ENCODE measurements at regions not wholly inside any gene's neighbourhood (a gene's known extent, or its start where the extent isn't known, plus 50 kb on each side); places are given as distances from the start of the nearest gene placed in this dataset.

DNA sequence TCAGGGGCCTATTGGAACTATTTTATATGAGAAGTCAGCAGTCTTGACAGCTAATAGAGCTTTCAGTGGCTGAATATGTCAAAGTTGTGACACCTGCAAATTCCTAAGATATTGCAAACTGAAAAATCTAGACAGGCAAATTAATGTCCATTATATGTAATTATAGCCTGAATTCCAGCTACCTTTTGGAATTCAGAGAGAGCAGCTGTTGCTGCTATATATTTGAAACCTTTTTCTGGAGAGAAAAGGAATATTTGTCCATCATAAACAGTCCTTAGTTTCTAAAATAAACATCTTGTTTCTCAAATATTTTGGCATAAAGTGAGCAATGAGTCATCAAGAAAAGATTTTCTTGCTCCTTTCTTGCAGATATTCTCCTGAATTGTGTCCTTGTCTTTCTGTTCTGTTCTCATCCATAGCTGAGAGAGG, 408.9 kb upstream of the SEMA3D start:
- peaks cover 0 to 4% (median 0%) of the 10 kb centered on the region in 7 donors for H3K9me3 Mint-ChIP-seq
- no peak overlapping the region for H3K4me3 Mint-ChIP-seq
- DNase-seq = no peak
- H3K36me3 ChIP-seq (replicated peaks in 1 of 2; ENCODE audit: control insufficient read depth in 1 of 2, insufficient read depth in 2 of 2, low read length in 2 of 2) = no peaks in the 10 kb centered on the region
- no peak overlapping the region for H3K4me2 ChIP-seq (replicated peaks; ENCODE audit: extremely low read depth, low read length, poor library complexity, severe bottlenecking)
- intact Hi-C loops (cut with micrococcal nuclease) = no loop called here
- no peaks in the 10 kb centered on the region for H3K36me3 Mint-ChIP-seq
- no peaks in the 10 kb centered on the region for H3K79me2 ChIP-seq (ENCODE audit: insufficient read depth, low read length)
- no peak overlapping the region for H3K9ac ChIP-seq (ENCODE audit: insufficient read depth, low read length, poor library complexity, severe bottlenecking)
- H3K4me1 Mint-ChIP-seq = no peaks in the 10 kb centered on the region
- no peak overlapping the region for H2AFZ ChIP-seq (ENCODE audit: insufficient read depth, low read depth, low read length, poor library complexity, severe bottlenecking)
- TF ChIP-seq, protein P1, sequence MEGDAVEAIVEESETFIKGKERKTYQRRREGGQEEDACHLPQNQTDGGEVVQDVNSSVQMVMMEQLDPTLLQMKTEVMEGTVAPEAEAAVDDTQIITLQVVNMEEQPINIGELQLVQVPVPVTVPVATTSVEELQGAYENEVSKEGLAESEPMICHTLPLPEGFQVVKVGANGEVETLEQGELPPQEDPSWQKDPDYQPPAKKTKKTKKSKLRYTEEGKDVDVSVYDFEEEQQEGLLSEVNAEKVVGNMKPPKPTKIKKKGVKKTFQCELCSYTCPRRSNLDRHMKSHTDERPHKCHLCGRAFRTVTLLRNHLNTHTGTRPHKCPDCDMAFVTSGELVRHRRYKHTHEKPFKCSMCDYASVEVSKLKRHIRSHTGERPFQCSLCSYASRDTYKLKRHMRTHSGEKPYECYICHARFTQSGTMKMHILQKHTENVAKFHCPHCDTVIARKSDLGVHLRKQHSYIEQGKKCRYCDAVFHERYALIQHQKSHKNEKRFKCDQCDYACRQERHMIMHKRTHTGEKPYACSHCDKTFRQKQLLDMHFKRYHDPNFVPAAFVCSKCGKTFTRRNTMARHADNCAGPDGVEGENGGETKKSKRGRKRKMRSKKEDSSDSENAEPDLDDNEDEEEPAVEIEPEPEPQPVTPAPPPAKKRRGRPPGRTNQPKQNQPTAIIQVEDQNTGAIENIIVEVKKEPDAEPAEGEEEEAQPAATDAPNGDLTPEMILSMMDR (IDR thresholded peaks at IDR 0.05) = no peak
- no peak overlapping the region for H3K27ac Mint-ChIP-seq
- no peaks in the 10 kb centered on the region for H3K27me3 ChIP-seq (ENCODE audit: control insufficient read depth in 2 of 2, insufficient read depth in 2 of 2, low read length in 2 of 2)
- no peaks in the 10 kb centered on the region for H3K9me3 ChIP-seq (replicated peaks in 1 of 2; ENCODE audit: control insufficient read depth in 1 of 2, insufficient read depth in 1 of 2, low read length in 2 of 2)
- H3K27ac ChIP-seq (ENCODE audit: low read depth in 1 of 2, low read length in 2 of 2) = no peak overlapping the region
- H3K4me3 ChIP-seq (replicated peaks in 1 of 3; ENCODE audit: low read depth in 2 of 3, low read length in 3 of 3) = no peak overlapping the region
- H3K4me1 ChIP-seq (ENCODE audit: control insufficient read depth in 1 of 2, insufficient read depth in 2 of 2, low read length in 2 of 2) = no peaks in the 10 kb centered on the region
- no peaks in the 10 kb centered on the region for H3K27me3 Mint-ChIP-seq (ENCODE audit: low read depth in 3 of 3)
- H4K20me1 ChIP-seq (ENCODE audit: insufficient read depth, low read length) = no peaks in the 10 kb centered on the region

DNA sequence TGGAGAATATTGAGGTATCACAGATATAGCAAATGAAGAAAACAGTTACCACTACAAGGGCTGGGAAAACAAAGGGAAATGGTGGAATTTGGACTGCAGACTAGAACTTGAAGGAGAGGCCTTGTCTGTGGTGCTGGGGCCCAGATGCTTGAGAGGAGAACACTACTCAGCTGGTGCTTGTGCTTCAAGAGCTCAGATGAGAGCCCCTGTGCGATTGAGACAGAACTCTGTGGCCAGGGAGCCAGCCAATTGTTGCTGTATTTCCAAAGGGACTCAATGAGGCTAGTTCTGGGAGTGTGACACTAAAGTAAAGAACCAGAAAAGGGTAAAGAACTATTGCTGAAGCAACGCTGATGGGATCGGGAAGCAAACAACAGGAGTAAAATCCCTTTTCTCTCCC, 406.5 kb upstream of the SEMA3D start:
- no peak for DNase-seq
- no peak overlapping the region for H3K27ac Mint-ChIP-seq
- Histone ChIP-seq H2AFZ (ENCODE audit: insufficient read depth, low read depth, low read length, poor library complexity, severe bottlenecking) (no peak overlapping the region), H3K79me2 (ENCODE audit: insufficient read depth, low read length) (no peaks in the 10 kb centered on the region), H3K4me3 (replicated peaks in 1 of 3; ENCODE audit: low read depth in 2 of 3, low read length in 3 of 3) (no peak overlapping the region), H3K9me3 (replicated peaks in 1 of 2; ENCODE audit: control insufficient read depth in 1 of 2, insufficient read depth in 1 of 2, low read length in 2 of 2) (no peaks in the 10 kb centered on the region), H3K9ac (ENCODE audit: insufficient read depth, low read length, poor library complexity, severe bottlenecking) (no peak overlapping the region), H4K20me1 (ENCODE audit: insufficient read depth, low read length) (no peaks in the 10 kb centered on the region), H3K27ac (ENCODE audit: low read depth in 1 of 2, low read length in 2 of 2) (no peak overlapping the region), H3K4me1 (ENCODE audit: control insufficient read depth in 1 of 2, insufficient read depth in 2 of 2, low read length in 2 of 2) (no peaks in the 10 kb centered on the region), H3K4me2 (replicated peaks; ENCODE audit: extremely low read depth, low read length, poor library complexity, severe bottlenecking) (no peak overlapping the region), H3K27me3 (ENCODE audit: control insufficient read depth in 2 of 2, insufficient read depth in 2 of 2, low read length in 2 of 2) (no peaks in the 10 kb centered on the region), H3K36me3 (replicated peaks in 1 of 2; ENCODE audit: control insufficient read depth in 1 of 2, insufficient read depth in 2 of 2, low read length in 2 of 2) (no peaks in the 10 kb centered on the region)
- H3K4me3 Mint-ChIP-seq = no peak overlapping the region
- peaks cover 0 to 4% (median 0%) of the 10 kb centered on the region in 7 donors for H3K9me3 Mint-ChIP-seq
- no peaks in the 10 kb centered on the region for H3K27me3 Mint-ChIP-seq (ENCODE audit: low read depth in 3 of 3)
- no peaks in the 10 kb centered on the region for H3K36me3 Mint-ChIP-seq
- no peaks in the 10 kb centered on the region for H3K4me1 Mint-ChIP-seq
- WGBS (ENCODE audit: insufficient coverage) = 89% methylated on average over 1 of the region's 3 CpGs
- intact Hi-C loops (cut with micrococcal nuclease) = no loop called here
- TF ChIP-seq, protein P1 (IDR thresholded peaks at IDR 0.05) = no peak
